ENCODE measurements at regions not wholly inside any gene's neighbourhood (a gene's known extent, or its start where the extent isn't known, plus 50 kb on each side); places are given as distances from the start of the nearest gene placed in this dataset.

GRCh38 chr4:161008527-161008926 is 1155.3 kb downstream of the FSTL5 start:
- no peak overlapping the region for H3K4me3 ChIP-seq (ENCODE audit: low read length)
- no peak for TF ChIP-seq ZNF274 (IDR thresholded peaks at IDR 0.05; ENCODE audit: low read depth, low read length)

- no peak for TF ChIP-seq ZNF274 (IDR thresholded peaks at IDR 0.05; ENCODE audit: low read depth, low read length)
- no peak overlapping the region for H3K4me3 ChIP-seq (ENCODE audit: low read length)
Measured at GRCh38 chr4:161010227-161010626, 1153.6 kb downstream of the FSTL5 start.

Measured in GM08714 (cell line).